Upper lobe of left lung (tissue), 6 donors: ENCODE measurements at regions not wholly inside any gene's neighbourhood (a gene's known extent, or its start where the extent isn't known, plus 50 kb on each side); places are given as distances from the start of the nearest gene placed in this dataset.

Experiments
- ATAC-seq, 2 donors: fragments of 200-7000 bp; cut with Tn5 transposase; one replicate each; pipeline ENCODE4 v1.9.1; 2022; ENCODE audit warnings: mild to moderate bottlenecking in 2 of 2, moderate library complexity in 2 of 2; ENCODE audit not compliant: low FRiP score in 2 of 2
- DNase-seq, 2 donors: peaks; one replicate each; pipeline ENCODE4 v3.0.0-alpha.2; 2019 to 2020
- H3K27ac ChIP-seq, 4 donors: fragments of 200-600 bp; sonication (generic); one replicate each; pipeline ENCODE4 v1.5.1; 2016 to 2019
- H3K27me3 ChIP-seq, 4 donors: fragments of 200-600 bp; sonication (generic); one replicate each; pipeline ENCODE4 v1.5.1; 2017 to 2019
- H3K36me3 ChIP-seq, 4 donors: fragments of 200-600 bp; sonication (generic); one replicate each; pipeline ENCODE4 v1.5.1; 2016 to 2019
- H3K4me1 ChIP-seq, 4 donors: fragments of 200-600 bp; sonication (generic); one replicate each; pipeline ENCODE4 v1.5.1; 2018 to 2019
- H3K4me3 ChIP-seq, 4 donors: fragments of 200-600 bp; sonication (generic); one replicate each; pipeline ENCODE4 v1.5.1; 2017 to 2019; ENCODE audit warnings: mild to moderate bottlenecking in 2 of 4, moderate library complexity in 1 of 4
- H3K9me3 ChIP-seq, 4 donors: fragments of 200-600 bp; sonication (generic); one replicate each; pipeline ENCODE4 v1.5.1; 2018 to 2019
- EP300 ChIP-seq, 4 donors: sonication (generic); formaldehyde crosslinking; IDR thresholded peaks; one replicate each; pipeline ENCODE4 v1.5.1; 2017; ENCODE audit warnings: antibody characterized with exemption in 4 of 4, control low read depth in 2 of 4
- POLR2A ChIP-seq, 4 donors: fragments of 450-650 bp; IDR thresholded peaks; one replicate each; pipeline ENCODE4 v1.5.1; 2016 to 2017; ENCODE audit warnings: antibody characterized with exemption in 4 of 4, mild to moderate bottlenecking in 2 of 4
- POLR2AphosphoS5 ChIP-seq, 2 donors: sonication (generic); formaldehyde crosslinking; IDR thresholded peaks; one replicate each; pipeline ENCODE4 v1.5.1; 2017; ENCODE audit warnings: antibody characterized with exemption in 2 of 2
- WGBS, 2 donors: methylation state at CpG; one replicate each; pipeline ENCODE4 v1.1.5; 2017 to 2018; 5-methylcytosine and 5-hydroxymethylcytosine counted together
- TF ChIP-seq, protein P1 (sequence below), 6 experiments: fragments of 450-650 bp in 4 of 6; fragments of 200-600 bp in 2 of 6; sonication (generic) in 2 of 6; IDR thresholded peaks; one replicate each; pipeline ENCODE4 v1.5.1; 2016 to 2019; ENCODE audit warnings: antibody characterized with exemption in 6 of 6
- donor health status: DM: no; HTN: no; CAD: no; lungs with moderate emphysema.
- donor health status: DM: no; HTN: yes; CAD: no; lungs with severe emphysema.

DNA sequence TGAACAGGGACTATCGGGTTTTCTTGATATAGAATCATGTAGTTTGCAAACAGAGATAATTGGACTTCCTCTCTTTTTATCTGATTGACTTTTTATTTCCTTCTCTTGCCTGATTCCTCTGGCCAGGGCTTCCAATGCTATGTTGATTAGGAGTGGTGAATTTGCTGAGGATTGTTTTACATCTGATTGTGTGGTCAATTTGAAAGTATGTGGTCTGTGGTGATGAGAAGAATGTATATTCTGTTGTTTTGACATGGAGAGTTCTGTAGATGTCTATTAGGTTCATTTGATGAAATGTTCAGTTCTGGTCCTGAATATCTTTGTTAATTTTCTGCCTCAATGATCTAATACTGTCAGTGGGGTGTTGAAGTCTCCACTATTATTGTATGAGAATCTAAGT lies 713.2 kb upstream of the CCDC179 start:
- WGBS, 2 donors, result 35 to 52% methylated on average over 1 of the region's 1 CpG
- no peaks in the 10 kb centered on the region for H3K27me3 ChIP-seq
- H3K4me3 ChIP-seq, result no peak overlapping the region
- H3K27ac ChIP-seq, result no peak overlapping the region
- no peaks in the 10 kb centered on the region for H3K9me3 ChIP-seq
- no peaks in the 10 kb centered on the region for H3K4me1 ChIP-seq
- H3K36me3 ChIP-seq, result no peaks in the 10 kb centered on the region
- DNase-seq (no peak), ATAC-seq (no peak)
- no peak for TF ChIP-seq POLR2AphosphoS5 (IDR thresholded peaks at IDR 0.05)
- no peak for TF ChIP-seq EP300 (IDR thresholded peaks at IDR 0.05)
- TF ChIP-seq, protein P1, sequence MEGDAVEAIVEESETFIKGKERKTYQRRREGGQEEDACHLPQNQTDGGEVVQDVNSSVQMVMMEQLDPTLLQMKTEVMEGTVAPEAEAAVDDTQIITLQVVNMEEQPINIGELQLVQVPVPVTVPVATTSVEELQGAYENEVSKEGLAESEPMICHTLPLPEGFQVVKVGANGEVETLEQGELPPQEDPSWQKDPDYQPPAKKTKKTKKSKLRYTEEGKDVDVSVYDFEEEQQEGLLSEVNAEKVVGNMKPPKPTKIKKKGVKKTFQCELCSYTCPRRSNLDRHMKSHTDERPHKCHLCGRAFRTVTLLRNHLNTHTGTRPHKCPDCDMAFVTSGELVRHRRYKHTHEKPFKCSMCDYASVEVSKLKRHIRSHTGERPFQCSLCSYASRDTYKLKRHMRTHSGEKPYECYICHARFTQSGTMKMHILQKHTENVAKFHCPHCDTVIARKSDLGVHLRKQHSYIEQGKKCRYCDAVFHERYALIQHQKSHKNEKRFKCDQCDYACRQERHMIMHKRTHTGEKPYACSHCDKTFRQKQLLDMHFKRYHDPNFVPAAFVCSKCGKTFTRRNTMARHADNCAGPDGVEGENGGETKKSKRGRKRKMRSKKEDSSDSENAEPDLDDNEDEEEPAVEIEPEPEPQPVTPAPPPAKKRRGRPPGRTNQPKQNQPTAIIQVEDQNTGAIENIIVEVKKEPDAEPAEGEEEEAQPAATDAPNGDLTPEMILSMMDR (IDR thresholded peaks at IDR 0.05), result no peak
- no peak for TF ChIP-seq POLR2A (IDR thresholded peaks at IDR 0.05)

DNA sequence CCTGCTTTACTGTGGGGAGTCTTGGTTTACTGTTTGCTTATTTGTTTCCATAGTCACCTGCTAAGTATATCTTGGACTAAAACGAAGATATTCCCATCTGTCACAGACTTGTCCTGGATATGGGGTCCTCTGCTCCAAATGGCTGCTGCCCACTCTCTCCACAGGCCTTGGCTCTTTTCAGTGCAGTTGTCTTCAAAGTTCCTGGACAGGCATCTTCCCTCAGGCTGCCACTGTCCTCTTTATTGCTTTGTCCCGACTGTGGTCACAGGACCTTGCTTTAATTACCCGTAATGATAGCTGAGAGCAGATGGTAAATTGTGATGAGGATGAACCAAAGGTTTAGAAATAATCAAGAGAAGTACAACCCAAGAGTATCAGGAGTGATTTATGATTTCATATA lies 713.9 kb upstream of the CCDC179 start:
- Histone ChIP-seq H3K27me3 (no peaks in the 10 kb centered on the region), H3K9me3 (no peaks in the 10 kb centered on the region), H3K27ac (no peak overlapping the region), H3K4me3 (no peak overlapping the region), H3K36me3 (no peaks in the 10 kb centered on the region), H3K4me1 (no peaks in the 10 kb centered on the region)
- DNase-seq (no peak), ATAC-seq (no peak)
- TF ChIP-seq POLR2A (IDR thresholded peaks at IDR 0.05) (no peak), EP300 (IDR thresholded peaks at IDR 0.05) (no peak)
- WGBS, 2 donors, result 86 to 90% methylated on average over 3 of the region's 3 CpGs

DNA sequence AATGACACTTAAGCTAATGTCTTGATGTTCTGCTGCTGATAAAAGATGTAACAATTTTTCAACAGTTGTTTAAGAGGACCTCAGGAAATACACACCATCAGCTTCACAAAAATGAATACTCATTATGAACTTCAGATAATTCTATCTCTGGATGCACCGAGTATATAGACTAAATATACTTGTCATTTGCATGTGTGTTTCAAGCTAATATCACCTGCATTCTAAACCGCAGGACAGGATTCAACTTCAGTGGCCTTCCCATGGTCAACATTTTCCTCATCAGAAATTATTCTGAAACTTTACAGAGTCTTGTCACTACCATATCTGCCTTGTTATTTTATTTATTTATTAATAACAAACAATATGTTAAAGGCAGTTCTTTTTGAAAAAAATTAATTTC lies 717.0 kb upstream of the CCDC179 start:
- Histone ChIP-seq H3K9me3 (no peaks in the 10 kb centered on the region), H3K4me1 (no peaks in the 10 kb centered on the region), H3K27me3 (no peaks in the 10 kb centered on the region), H3K36me3 (no peaks in the 10 kb centered on the region), H3K4me3 (no peak overlapping the region), H3K27ac (no peak overlapping the region)
- DNase-seq (no peak), ATAC-seq (no peak)
- TF ChIP-seq POLR2AphosphoS5 (IDR thresholded peaks at IDR 0.05), result no peak
- 80 to 91% methylated on average over 2 of the region's 2 CpGs for WGBS, 2 donors

DNA sequence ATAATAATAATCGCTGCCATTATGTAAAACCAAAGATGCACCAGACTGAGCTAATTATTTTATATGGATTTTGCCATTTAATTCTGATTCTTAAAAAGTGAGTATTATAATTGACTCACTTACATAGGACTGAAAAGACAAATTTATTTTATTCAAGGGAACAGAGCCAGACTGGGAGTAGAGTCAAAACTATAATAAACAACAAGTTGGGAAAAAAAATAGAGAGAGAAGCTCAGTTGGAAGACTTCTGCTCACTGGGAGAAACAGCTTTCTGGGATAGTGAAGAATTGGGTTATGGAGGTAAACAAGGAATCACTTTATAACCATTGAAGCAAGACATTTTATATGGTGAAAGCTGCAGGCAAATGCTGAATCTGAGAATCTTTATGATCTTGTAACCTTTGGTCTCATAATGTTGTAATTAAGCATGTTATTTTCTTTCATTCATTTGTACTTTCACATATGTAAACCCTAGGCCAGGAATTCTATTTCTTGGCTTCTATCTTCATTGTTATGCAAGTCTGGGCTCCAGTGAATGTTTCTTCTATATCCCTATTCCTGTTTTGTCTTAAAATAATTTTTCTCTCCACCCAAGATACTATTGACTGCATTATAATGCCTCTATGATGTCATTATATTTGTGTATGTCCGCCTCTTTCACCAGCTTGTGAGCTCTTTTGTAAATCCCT lies 725.3 kb upstream of the CCDC179 start:
- Histone ChIP-seq H3K27ac (no peak overlapping the region), H3K27me3 (no peaks in the 10 kb centered on the region), H3K9me3 (no peaks in the 10 kb centered on the region), H3K4me3 (no peak overlapping the region), H3K36me3 (no peaks in the 10 kb centered on the region), H3K4me1 (no peaks in the 10 kb centered on the region)
- no peak for TF ChIP-seq POLR2AphosphoS5 (IDR thresholded peaks at IDR 0.05)
- TF ChIP-seq, protein P1 (IDR thresholded peaks at IDR 0.05), result no peak
- no peak for TF ChIP-seq EP300 (IDR thresholded peaks at IDR 0.05)
- no peak for TF ChIP-seq POLR2A (IDR thresholded peaks at IDR 0.05)
- no peak for ATAC-seq
- no peak for DNase-seq
- WGBS, 2 donors, result 76 to 89% methylated on average over 2 of the region's 2 CpGs

DNA sequence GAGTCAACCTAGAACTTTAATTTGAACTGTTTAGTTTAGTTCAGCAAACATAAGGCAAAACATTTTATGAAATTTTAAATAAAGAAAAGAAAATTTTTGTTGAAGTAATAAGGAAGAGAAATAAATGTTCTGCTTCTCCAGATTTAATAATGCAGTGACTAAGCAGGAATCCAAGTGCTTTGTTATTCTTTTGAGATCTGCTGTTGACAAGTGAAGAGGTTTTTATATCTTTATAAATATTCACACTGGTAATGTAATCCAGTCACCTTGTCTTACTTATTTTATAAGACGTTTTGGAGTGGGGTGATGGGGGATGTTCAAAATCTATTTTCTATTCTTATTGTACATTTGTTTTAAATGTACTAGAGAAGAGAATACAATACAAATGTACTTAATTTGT lies 725.9 kb upstream of the CCDC179 start:
- TF ChIP-seq, protein P1 (IDR thresholded peaks at IDR 0.05), result no peak
- TF ChIP-seq EP300 (IDR thresholded peaks at IDR 0.05) (no peak), POLR2AphosphoS5 (IDR thresholded peaks at IDR 0.05) (no peak)
- H3K4me3 ChIP-seq, result no peak overlapping the region
- no peak overlapping the region for H3K27ac ChIP-seq
- H3K36me3 ChIP-seq, result no peaks in the 10 kb centered on the region
- WGBS, 2 donors, result 25 to 27% methylated on average over 1 of the region's 1 CpG
- ATAC-seq (no peak), DNase-seq (no peak)
- no peaks in the 10 kb centered on the region for H3K4me1 ChIP-seq
- H3K27me3 ChIP-seq, result no peaks in the 10 kb centered on the region
- no peaks in the 10 kb centered on the region for H3K9me3 ChIP-seq

DNA sequence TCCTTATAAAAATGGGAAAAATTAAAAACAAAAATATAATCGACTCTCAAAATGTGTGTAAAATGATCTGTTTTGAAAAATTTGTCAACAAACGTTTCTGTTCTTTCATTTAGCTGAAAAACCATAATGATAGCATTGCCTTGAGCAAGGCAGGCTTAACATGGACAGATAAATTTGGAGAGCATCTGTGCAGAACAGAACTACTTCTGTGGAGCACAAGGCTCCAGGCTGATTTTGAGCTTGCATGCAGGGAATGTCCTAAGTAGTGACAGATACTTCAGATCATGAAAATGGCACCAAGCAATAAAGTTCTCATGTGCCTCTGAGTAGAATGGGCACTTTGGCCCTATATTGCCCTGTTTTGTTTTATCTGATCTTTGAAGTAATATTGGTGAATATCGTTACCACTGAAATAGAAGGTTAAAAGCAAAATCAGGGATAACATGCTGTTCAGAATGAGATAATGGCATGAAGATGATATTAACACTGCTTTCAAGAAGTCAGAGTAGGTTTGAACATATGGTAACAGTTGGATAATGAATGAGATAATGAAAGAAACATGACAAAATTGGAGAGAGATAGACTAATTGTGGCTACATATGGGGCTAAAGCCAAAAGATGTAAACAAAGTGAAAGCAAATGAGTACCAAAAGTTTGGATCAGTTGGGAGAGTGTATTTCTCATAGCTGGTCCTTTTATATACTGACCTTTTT lies 730.5 kb upstream of the CCDC179 start:
- Histone ChIP-seq H3K36me3 (no peaks in the 10 kb centered on the region), H3K27me3 (no peaks in the 10 kb centered on the region), H3K27ac (no peak overlapping the region), H3K4me1 (no peaks in the 10 kb centered on the region), H3K4me3 (no peak overlapping the region), H3K9me3 (no peaks in the 10 kb centered on the region)
- DNase-seq (no peak), ATAC-seq (no peak)
- TF ChIP-seq, protein P1 (IDR thresholded peaks at IDR 0.05), result no peak
- TF ChIP-seq POLR2AphosphoS5 (IDR thresholded peaks at IDR 0.05) (no peak), POLR2A (IDR thresholded peaks at IDR 0.05) (no peak), EP300 (IDR thresholded peaks at IDR 0.05) (no peak)
- WGBS, 2 donors, result 83 to 86% methylated on average over 3 of the region's 3 CpGs
